Panc1 (cell line): ENCODE measurements at regions not wholly inside any gene's neighbourhood (a gene's known extent, or its start where the extent isn't known, plus 50 kb on each side); places are given as distances from the start of the nearest gene placed in this dataset.

Source experiments
- POLR2AphosphoS5 ChIP-seq: IDR thresholded peaks from 2 replicates; pipeline ENCODE4 v1.6.1; 2012; ENCODE audit warnings: mild to moderate bottlenecking, low read depth, low read length, moderate library complexity
- SIN3A ChIP-seq: IDR thresholded peaks from 2 replicates; pipeline ENCODE4 v1.6.1; 2012; ENCODE audit warnings: low read depth, mild to moderate bottlenecking, low read length, moderate library complexity, borderline replicate concordance; ENCODE audit not compliant: insufficient read depth
- TCF7L2 ChIP-seq: IDR thresholded peaks from 2 replicates; pipeline ENCODE4 v1.6.1; 2011; ENCODE audit warnings: mild to moderate bottlenecking, low read depth, low read length, inconsistent platforms
- TF ChIP-seq, protein P1 (sequence below), 2 experiments: IDR thresholded peaks; 2 replicates each; pipeline ENCODE4 v1.6.1; 2011 to 2012; ENCODE audit warnings: low read depth in 2 of 2, control low read depth in 1 of 2, low read length in 1 of 2, mild to moderate bottlenecking in 1 of 2, moderate library complexity in 1 of 2; ENCODE audit not compliant: insufficient read depth in 1 of 2
- TF ChIP-seq, protein P2 (sequence below): fragments of 450-650 bp; IDR thresholded peaks from 2 replicates; pipeline ENCODE4 v1.5.1; 2017; ENCODE audit warnings: mild to moderate bottlenecking

DNA sequence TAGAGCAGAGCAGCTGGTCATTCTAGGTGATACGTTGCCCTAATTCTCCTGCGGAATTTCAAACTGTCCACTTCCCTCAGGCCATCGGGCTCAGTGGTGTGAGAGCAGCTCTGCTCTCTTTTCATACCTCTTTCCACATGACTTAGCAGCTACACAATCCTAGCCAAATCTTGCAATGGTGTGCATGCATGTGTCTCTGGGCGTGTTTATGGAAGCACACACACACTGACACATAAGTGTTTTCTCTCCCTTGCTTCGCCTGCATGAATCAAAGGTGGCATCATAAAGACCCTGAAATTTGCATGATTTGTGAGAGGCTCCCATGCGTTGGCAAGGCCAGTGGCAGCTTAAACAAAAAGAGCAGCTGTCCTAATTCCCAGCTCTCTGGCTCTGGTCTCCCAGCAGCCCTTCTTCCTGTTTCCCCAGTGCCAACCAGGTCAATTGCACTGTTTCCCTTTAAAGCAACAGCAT, 1189.5 kb downstream of the GATA3 start:
- TF ChIP-seq, protein P1, sequence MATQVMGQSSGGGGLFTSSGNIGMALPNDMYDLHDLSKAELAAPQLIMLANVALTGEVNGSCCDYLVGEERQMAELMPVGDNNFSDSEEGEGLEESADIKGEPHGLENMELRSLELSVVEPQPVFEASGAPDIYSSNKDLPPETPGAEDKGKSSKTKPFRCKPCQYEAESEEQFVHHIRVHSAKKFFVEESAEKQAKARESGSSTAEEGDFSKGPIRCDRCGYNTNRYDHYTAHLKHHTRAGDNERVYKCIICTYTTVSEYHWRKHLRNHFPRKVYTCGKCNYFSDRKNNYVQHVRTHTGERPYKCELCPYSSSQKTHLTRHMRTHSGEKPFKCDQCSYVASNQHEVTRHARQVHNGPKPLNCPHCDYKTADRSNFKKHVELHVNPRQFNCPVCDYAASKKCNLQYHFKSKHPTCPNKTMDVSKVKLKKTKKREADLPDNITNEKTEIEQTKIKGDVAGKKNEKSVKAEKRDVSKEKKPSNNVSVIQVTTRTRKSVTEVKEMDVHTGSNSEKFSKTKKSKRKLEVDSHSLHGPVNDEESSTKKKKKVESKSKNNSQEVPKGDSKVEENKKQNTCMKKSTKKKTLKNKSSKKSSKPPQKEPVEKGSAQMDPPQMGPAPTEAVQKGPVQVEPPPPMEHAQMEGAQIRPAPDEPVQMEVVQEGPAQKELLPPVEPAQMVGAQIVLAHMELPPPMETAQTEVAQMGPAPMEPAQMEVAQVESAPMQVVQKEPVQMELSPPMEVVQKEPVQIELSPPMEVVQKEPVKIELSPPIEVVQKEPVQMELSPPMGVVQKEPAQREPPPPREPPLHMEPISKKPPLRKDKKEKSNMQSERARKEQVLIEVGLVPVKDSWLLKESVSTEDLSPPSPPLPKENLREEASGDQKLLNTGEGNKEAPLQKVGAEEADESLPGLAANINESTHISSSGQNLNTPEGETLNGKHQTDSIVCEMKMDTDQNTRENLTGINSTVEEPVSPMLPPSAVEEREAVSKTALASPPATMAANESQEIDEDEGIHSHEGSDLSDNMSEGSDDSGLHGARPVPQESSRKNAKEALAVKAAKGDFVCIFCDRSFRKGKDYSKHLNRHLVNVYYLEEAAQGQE (IDR thresholded peaks at IDR 0.05; ENCODE audit: insufficient read depth in 1 of 2, low read depth in 2 of 2, low read length in 1 of 2) = no peak
- TF ChIP-seq, protein P2, sequence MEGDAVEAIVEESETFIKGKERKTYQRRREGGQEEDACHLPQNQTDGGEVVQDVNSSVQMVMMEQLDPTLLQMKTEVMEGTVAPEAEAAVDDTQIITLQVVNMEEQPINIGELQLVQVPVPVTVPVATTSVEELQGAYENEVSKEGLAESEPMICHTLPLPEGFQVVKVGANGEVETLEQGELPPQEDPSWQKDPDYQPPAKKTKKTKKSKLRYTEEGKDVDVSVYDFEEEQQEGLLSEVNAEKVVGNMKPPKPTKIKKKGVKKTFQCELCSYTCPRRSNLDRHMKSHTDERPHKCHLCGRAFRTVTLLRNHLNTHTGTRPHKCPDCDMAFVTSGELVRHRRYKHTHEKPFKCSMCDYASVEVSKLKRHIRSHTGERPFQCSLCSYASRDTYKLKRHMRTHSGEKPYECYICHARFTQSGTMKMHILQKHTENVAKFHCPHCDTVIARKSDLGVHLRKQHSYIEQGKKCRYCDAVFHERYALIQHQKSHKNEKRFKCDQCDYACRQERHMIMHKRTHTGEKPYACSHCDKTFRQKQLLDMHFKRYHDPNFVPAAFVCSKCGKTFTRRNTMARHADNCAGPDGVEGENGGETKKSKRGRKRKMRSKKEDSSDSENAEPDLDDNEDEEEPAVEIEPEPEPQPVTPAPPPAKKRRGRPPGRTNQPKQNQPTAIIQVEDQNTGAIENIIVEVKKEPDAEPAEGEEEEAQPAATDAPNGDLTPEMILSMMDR = no peak
- TF ChIP-seq POLR2AphosphoS5 (no peak), TCF7L2 (no peak), SIN3A (no peak)
